Stomach smooth muscle (tissue), 2 donors: ENCODE measurements at regions not wholly inside any gene's neighbourhood (a gene's known extent, or its start where the extent isn't known, plus 50 kb on each side); places are given as distances from the start of the nearest gene placed in this dataset.

Source experiments
- H3K27ac ChIP-seq: one replicate; pipeline ENCODE4 v1.7.0; 2013; ENCODE audit warnings: mild to moderate bottlenecking, low read length, inconsistent platforms
- H3K27me3 ChIP-seq, 2 donors: one replicate each; pipeline ENCODE4 v1.7.0; 2013; ENCODE audit warnings: low read length in 2 of 2; ENCODE audit not compliant: insufficient read depth in 2 of 2, control insufficient read depth in 1 of 2
- H3K36me3 ChIP-seq, 2 donors: one replicate each; pipeline ENCODE4 v1.7.0; 2013; ENCODE audit warnings: low read length in 2 of 2; ENCODE audit not compliant: control insufficient read depth in 2 of 2, insufficient read depth in 2 of 2
- H3K4me1 ChIP-seq: one replicate; pipeline ENCODE4 v1.7.0; 2013; ENCODE audit warnings: low read length; ENCODE audit not compliant: control insufficient read depth, insufficient read depth
- H3K4me3 ChIP-seq, 2 donors: one replicate each; pipeline ENCODE4 v1.7.0; 2013; ENCODE audit warnings: low read length in 2 of 2
- H3K9ac ChIP-seq, 2 donors: one replicate each; pipeline ENCODE4 v1.7.0; 2013; ENCODE audit warnings: low read length in 2 of 2, mild to moderate bottlenecking in 1 of 2
- H3K9me3 ChIP-seq, 2 donors: one replicate each; pipeline ENCODE4 v1.7.0; 2013; ENCODE audit warnings: low read length in 2 of 2; ENCODE audit not compliant: control insufficient read depth in 2 of 2
- donor health status: healthy.
- donor health status: Pancreatic carcinoma.

- Histone ChIP-seq H3K4me1 (no peaks in the 10 kb centered on the region), H3K9me3 (no peaks in the 10 kb centered on the region), H3K27me3 (no peaks in the 10 kb centered on the region), H3K27ac (no peak overlapping the region), H3K36me3 (no peaks in the 10 kb centered on the region), H3K9ac (no peak overlapping the region), H3K4me3 (no peak overlapping the region)
Measured at GRCh38 chr14:26766726-26767125, 168.9 kb upstream of the NOVA1 start.

- Histone ChIP-seq H3K9me3 (no peaks in the 10 kb centered on the region), H3K27ac (no peak overlapping the region), H3K4me3 (no peak overlapping the region), H3K9ac (no peak overlapping the region), H3K36me3 (no peaks in the 10 kb centered on the region), H3K4me1 (no peaks in the 10 kb centered on the region), H3K27me3 (no peaks in the 10 kb centered on the region)
Measured at GRCh38 chr14:26773906-26774593, 176.2 kb upstream of the NOVA1 start.

GRCh38 chr14:26775765-26776563 is 178.1 kb upstream of the NOVA1 start:
- Histone ChIP-seq H3K9me3 (no peaks in the 10 kb centered on the region), H3K9ac (no peak overlapping the region), H3K27me3 (no peaks in the 10 kb centered on the region), H3K4me1 (no peaks in the 10 kb centered on the region), H3K36me3 (no peaks in the 10 kb centered on the region), H3K4me3 (no peak overlapping the region), H3K27ac (no peak overlapping the region)

- Histone ChIP-seq H3K4me3 (no peak overlapping the region), H3K27ac (no peak overlapping the region), H3K36me3 (no peaks in the 10 kb centered on the region), H3K9me3 (no peaks in the 10 kb centered on the region), H3K9ac (no peak overlapping the region), H3K27me3 (no peaks in the 10 kb centered on the region), H3K4me1 (no peaks in the 10 kb centered on the region)
Measured at GRCh38 chr14:26791117-26791806, 193.4 kb upstream of the NOVA1 start.

GRCh38 chr14:26794731-26795130 is 196.9 kb upstream of the NOVA1 start:
- Histone ChIP-seq H3K4me1 (no peaks in the 10 kb centered on the region), H3K9me3 (no peaks in the 10 kb centered on the region), H3K4me3 (no peak overlapping the region), H3K27me3 (no peaks in the 10 kb centered on the region), H3K36me3 (no peaks in the 10 kb centered on the region), H3K9ac (no peak overlapping the region), H3K27ac (no peak overlapping the region)

GRCh38 chr14:26808407-26808806 is 210.6 kb upstream of the NOVA1 start:
- Histone ChIP-seq H3K4me3 (no peak overlapping the region), H3K4me1 (no peaks in the 10 kb centered on the region), H3K27ac (no peak overlapping the region), H3K27me3 (no peaks in the 10 kb centered on the region), H3K36me3 (no peaks in the 10 kb centered on the region), H3K9ac (no peak overlapping the region), H3K9me3 (no peaks in the 10 kb centered on the region)

GRCh38 chr14:26810631-26811030 is 212.8 kb upstream of the NOVA1 start:
- H3K36me3 ChIP-seq, result no peaks in the 10 kb centered on the region
- H3K27ac ChIP-seq, result no peak overlapping the region
- H3K9ac ChIP-seq, result no peak overlapping the region
- H3K27me3 ChIP-seq, result no peaks in the 10 kb centered on the region
- H3K9me3 ChIP-seq, result no peaks in the 10 kb centered on the region
- no peaks in the 10 kb centered on the region for H3K4me1 ChIP-seq
- H3K4me3 ChIP-seq, result no peak overlapping the region

GRCh38 chr14:26811756-26812305 is 214.0 kb upstream of the NOVA1 start:
- Histone ChIP-seq H3K36me3 (no peaks in the 10 kb centered on the region), H3K9me3 (no peaks in the 10 kb centered on the region), H3K9ac (no peak overlapping the region), H3K4me1 (no peaks in the 10 kb centered on the region), H3K27me3 (no peaks in the 10 kb centered on the region), H3K4me3 (no peak overlapping the region), H3K27ac (no peak overlapping the region)

- Histone ChIP-seq H3K4me1 (no peaks in the 10 kb centered on the region), H3K27me3 (no peaks in the 10 kb centered on the region), H3K9ac (no peak overlapping the region), H3K36me3 (no peaks in the 10 kb centered on the region), H3K4me3 (no peak overlapping the region), H3K9me3 (no peaks in the 10 kb centered on the region), H3K27ac (no peak overlapping the region)
Measured at GRCh38 chr14:26820138-26820537, 222.3 kb upstream of the NOVA1 start.

- no peaks in the 10 kb centered on the region for H3K4me1 ChIP-seq
- H3K36me3 ChIP-seq, result no peaks in the 10 kb centered on the region
- H3K27me3 ChIP-seq, result no peaks in the 10 kb centered on the region
- no peaks in the 10 kb centered on the region for H3K9me3 ChIP-seq
- no peak overlapping the region for H3K4me3 ChIP-seq
- no peak overlapping the region for H3K9ac ChIP-seq
- no peak overlapping the region for H3K27ac ChIP-seq
Measured at GRCh38 chr14:26820572-26820971, 222.7 kb upstream of the NOVA1 start.
